Neural progenitor cell (in vitro differentiated cells): ENCODE measurements at regions not wholly inside any gene's neighbourhood (a gene's known extent, or its start where the extent isn't known, plus 50 kb on each side); places are given as distances from the start of the nearest gene placed in this dataset.
A peak's percentile ranks its signal among the peaks of the same experiment; 100 is the strongest.

Experiments used
- DNase-seq: peaks from one replicate; pipeline ENCODE4 v3.0.0-alpha.2; 2016; ENCODE audit warnings: low spot score
- H2AFZ ChIP-seq: fragments of 200-600 bp; sonication (generic); replicated peaks from 2 replicates; pipeline ENCODE4 v1.6.1; 2016; ENCODE audit warnings: antibody characterized with exemption
- H3F3A ChIP-seq: fragments of 200-600 bp; sonication (generic); 2 replicates; pipeline ENCODE4 v1.6.1; 2016; ENCODE audit warnings: antibody characterized with exemption, low read depth
- H3K27ac ChIP-seq: fragments of 200-600 bp; sonication (generic); 2 replicates; pipeline ENCODE4 v1.5.1; 2016; ENCODE audit warnings: mild to moderate bottlenecking
- H3K27me3 ChIP-seq: fragments of 200-600 bp; sonication (generic); 2 replicates; pipeline ENCODE4 v1.6.1; 2016; ENCODE audit warnings: mild to moderate bottlenecking, moderate library complexity
- H3K36me3 ChIP-seq: fragments of 200-600 bp; sonication (generic); 2 replicates; pipeline ENCODE4 v1.5.1; 2016
- H3K4me1 ChIP-seq: fragments of 200-600 bp; sonication (generic); 2 replicates; pipeline ENCODE4 v1.6.1; 2016; ENCODE audit warnings: mixed run types
- H3K4me2 ChIP-seq: fragments of 200-600 bp; sonication (generic); 2 replicates; pipeline ENCODE4 v1.6.1; 2016
- H3K4me3 ChIP-seq: fragments of 200-600 bp; sonication (generic); 2 replicates; pipeline ENCODE4 v1.5.1; 2016
- H3K79me2 ChIP-seq: fragments of 200-600 bp; sonication (generic); 2 replicates; pipeline ENCODE4 v1.6.1; 2016; ENCODE audit warnings: low read depth
- H3K9ac ChIP-seq: fragments of 200-600 bp; sonication (generic); 2 replicates; pipeline ENCODE4 v1.6.1; 2016
- H3K9me3 ChIP-seq: fragments of 200-600 bp; sonication (generic); 2 replicates; pipeline ENCODE4 v1.5.1; 2016; ENCODE audit warnings: low read depth
- H4K20me1 ChIP-seq: fragments of 200-600 bp; sonication (generic); 2 replicates; pipeline ENCODE4 v1.6.1; 2016; ENCODE audit warnings: low read depth
- H3K27ac Mint-ChIP-seq: 3 replicates; pipeline ENCODE4 v1.8.0; 2021; ENCODE audit warnings: mixed read lengths
- H3K27me3 Mint-ChIP-seq: 2 replicates; pipeline ENCODE4 v1.8.0; 2022; ENCODE audit warnings: low read depth, mild to moderate bottlenecking, inconsistent platforms, moderate library complexity, mixed read lengths; ENCODE audit not compliant: insufficient read depth
- H3K36me3 Mint-ChIP-seq: 3 replicates; pipeline ENCODE4 v1.8.0; 2021; ENCODE audit warnings: mixed read lengths
- H3K4me1 Mint-ChIP-seq: 3 replicates; pipeline ENCODE4 v1.8.0; 2021; ENCODE audit warnings: mixed read lengths
- H3K4me3 Mint-ChIP-seq: 3 replicates; pipeline ENCODE4 v1.8.0; 2021; ENCODE audit warnings: mild to moderate bottlenecking, moderate library complexity, mixed read lengths
- H3K9me3 Mint-ChIP-seq: 3 replicates; pipeline ENCODE4 v1.8.0; 2020; ENCODE audit warnings: mixed read lengths
- EZH2 ChIP-seq: fragments of 200-600 bp; sonication (generic); IDR thresholded peaks from 2 replicates; pipeline ENCODE4 v1.6.1; 2017; ENCODE audit warnings: antibody characterized with exemption, mild to moderate bottlenecking, moderate library complexity
- EZH2phosphoT487 ChIP-seq: fragments of 200-600 bp; sonication (generic); IDR thresholded peaks from 2 replicates; pipeline ENCODE4 v1.6.1; 2017; ENCODE audit warnings: antibody characterized with exemption
- TF ChIP-seq, protein P1 (sequence below): fragments of 200-600 bp; sonication (generic); IDR thresholded peaks from 2 replicates; pipeline ENCODE4 v1.5.1; 2017; ENCODE audit warnings: antibody characterized with exemption, mild to moderate bottlenecking

- Mint-ChIP-seq H3K4me1 (no peaks in the 10 kb centered on the region), H3K9me3 (no peaks in the 10 kb centered on the region), H3K4me3 (no peak overlapping the region), H3K27ac (no peak overlapping the region), H3K36me3 (no peaks in the 10 kb centered on the region), H3K27me3 (no peaks in the 10 kb centered on the region)
- H3K27me3 ChIP-seq: no peaks in the 10 kb centered on the region
- no peaks in the 10 kb centered on the region for H4K20me1 ChIP-seq
- H3K9me3 ChIP-seq: no peaks in the 10 kb centered on the region
- H3K27ac ChIP-seq: no peak overlapping the region
- DNase-seq: peak; percentile 52
- TF ChIP-seq EZH2phosphoT487 (no peak), EZH2 (no peak)
- TF ChIP-seq, protein P1, sequence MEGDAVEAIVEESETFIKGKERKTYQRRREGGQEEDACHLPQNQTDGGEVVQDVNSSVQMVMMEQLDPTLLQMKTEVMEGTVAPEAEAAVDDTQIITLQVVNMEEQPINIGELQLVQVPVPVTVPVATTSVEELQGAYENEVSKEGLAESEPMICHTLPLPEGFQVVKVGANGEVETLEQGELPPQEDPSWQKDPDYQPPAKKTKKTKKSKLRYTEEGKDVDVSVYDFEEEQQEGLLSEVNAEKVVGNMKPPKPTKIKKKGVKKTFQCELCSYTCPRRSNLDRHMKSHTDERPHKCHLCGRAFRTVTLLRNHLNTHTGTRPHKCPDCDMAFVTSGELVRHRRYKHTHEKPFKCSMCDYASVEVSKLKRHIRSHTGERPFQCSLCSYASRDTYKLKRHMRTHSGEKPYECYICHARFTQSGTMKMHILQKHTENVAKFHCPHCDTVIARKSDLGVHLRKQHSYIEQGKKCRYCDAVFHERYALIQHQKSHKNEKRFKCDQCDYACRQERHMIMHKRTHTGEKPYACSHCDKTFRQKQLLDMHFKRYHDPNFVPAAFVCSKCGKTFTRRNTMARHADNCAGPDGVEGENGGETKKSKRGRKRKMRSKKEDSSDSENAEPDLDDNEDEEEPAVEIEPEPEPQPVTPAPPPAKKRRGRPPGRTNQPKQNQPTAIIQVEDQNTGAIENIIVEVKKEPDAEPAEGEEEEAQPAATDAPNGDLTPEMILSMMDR: peak; percentile 55
- no peak overlapping the region for H3K9ac ChIP-seq
- no peaks in the 10 kb centered on the region for H3K36me3 ChIP-seq
- no peak overlapping the region for H2AFZ ChIP-seq
- H3K4me1 ChIP-seq: no peaks in the 10 kb centered on the region
- no peaks in the 10 kb centered on the region for H3K79me2 ChIP-seq
- H3K4me2 ChIP-seq: no peak overlapping the region
- H3K4me3 ChIP-seq: no peak overlapping the region
- H3F3A ChIP-seq: no peaks in the 10 kb centered on the region
Measured at GRCh38 chr3:1987980-1988379, 110.7 kb upstream of the CNTN4 start.

DNA sequence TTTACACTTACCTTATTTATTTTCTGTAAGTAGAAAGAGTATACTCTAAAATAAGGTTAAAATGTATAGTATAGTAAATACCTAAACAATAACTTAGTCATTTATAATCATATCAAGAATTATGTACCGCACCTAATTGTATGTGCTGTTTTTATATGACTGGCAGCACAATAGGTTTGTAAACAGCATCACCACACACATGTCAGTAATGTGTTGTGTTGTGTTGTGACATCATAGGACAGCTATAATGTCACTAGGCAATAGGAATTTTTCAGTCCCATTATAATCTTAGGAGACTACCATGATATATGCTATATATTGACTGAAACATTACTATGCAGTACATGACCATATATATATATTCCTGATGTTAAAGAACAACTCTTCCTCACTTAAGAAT, 99.9 kb upstream of the CNTN4 start:
- Mint-ChIP-seq H3K27me3 (no peaks in the 10 kb centered on the region), H3K9me3 (no peaks in the 10 kb centered on the region)

DNA sequence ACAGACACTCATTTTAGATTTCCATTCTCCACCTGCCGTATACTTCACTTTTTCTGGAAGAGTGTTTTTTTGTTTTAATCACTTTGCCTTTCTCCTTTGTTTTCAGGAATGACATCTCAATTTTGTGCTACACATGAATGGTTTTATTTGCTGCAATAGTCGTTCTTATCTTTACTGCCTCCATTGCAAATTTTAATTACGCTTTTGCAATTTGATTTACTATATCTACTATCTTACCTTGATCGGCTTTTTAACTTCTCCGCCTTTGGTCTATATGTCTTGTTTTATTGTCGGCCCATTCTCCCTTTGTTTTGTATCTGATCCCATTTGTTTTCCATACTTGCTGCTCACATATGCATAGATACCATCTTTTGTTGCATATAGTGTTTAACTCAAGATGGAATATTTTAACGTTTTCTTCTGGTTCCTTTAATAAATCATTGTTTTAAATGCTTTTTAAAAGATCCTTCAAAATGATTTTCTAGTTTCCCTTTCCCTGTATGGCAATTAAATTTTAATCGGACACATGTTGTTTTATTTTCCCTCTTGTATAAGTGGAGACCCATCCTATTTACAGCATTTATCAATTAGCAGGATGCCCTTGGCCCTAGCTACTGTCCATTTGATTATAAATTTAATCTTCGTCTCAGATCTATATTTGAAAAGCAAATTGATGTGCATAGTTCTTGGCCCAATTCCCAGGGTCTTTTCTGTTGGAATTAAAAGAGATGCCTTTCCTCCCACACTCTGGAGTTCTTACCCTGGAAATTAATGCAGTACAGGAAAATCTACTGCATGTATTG, 97.2 kb upstream of the CNTN4 start:
- Histone ChIP-seq H4K20me1 (no peaks in the 10 kb centered on the region), H2AFZ (no peak overlapping the region), H3K4me1 (no peaks in the 10 kb centered on the region), H3K4me2 (no peak overlapping the region), H3F3A (no peaks in the 10 kb centered on the region), H3K79me2 (no peaks in the 10 kb centered on the region), H3K36me3 (no peaks in the 10 kb centered on the region), H3K27me3 (no peaks in the 10 kb centered on the region), H3K9me3 (no peaks in the 10 kb centered on the region), H3K9ac (no peak overlapping the region), H3K27ac (no peak overlapping the region), H3K4me3 (no peak overlapping the region)
- Mint-ChIP-seq H3K4me1 (no peaks in the 10 kb centered on the region), H3K36me3 (no peaks in the 10 kb centered on the region), H3K4me3 (no peak overlapping the region), H3K27ac (no peak overlapping the region), H3K27me3 (peaks cover 3% of the 10 kb centered on the region), H3K9me3 (peaks cover 5% of the 10 kb centered on the region)
- TF ChIP-seq, protein P1: no peak
- TF ChIP-seq EZH2 (no peak), EZH2phosphoT487 (no peak)
- no peak for DNase-seq

More for the DNA sequence above, 99.9 kb upstream of the CNTN4 start:
- no peak for DNase-seq
- Histone ChIP-seq H3K4me1 (no peaks in the 10 kb centered on the region), H3K79me2 (no peaks in the 10 kb centered on the region), H3K4me3 (no peak overlapping the region), H4K20me1 (no peaks in the 10 kb centered on the region), H3K4me2 (no peak overlapping the region), H3K36me3 (no peaks in the 10 kb centered on the region), H2AFZ (no peak overlapping the region), H3K9me3 (no peaks in the 10 kb centered on the region), H3K9ac (no peak overlapping the region), H3F3A (no peaks in the 10 kb centered on the region), H3K27me3 (no peaks in the 10 kb centered on the region), H3K27ac (no peak overlapping the region)
- Mint-ChIP-seq H3K4me1 (no peaks in the 10 kb centered on the region), H3K4me3 (no peak overlapping the region), H3K27ac (no peak overlapping the region), H3K36me3 (no peaks in the 10 kb centered on the region)
- TF ChIP-seq EZH2phosphoT487: no peak
- no peak for TF ChIP-seq EZH2
- TF ChIP-seq, protein P1: no peak
